NCI-H748 (cell line): ENCODE measurements at regions not wholly inside any gene's neighbourhood (a gene's known extent, or its start where the extent isn't known, plus 50 kb on each side); places are given as distances from the start of the nearest gene placed in this dataset.
A peak's percentile ranks its signal among the peaks of the same experiment; 100 is the strongest.
"Not testable (repeated sequence)": the region's sequence is repeated elsewhere in the genome, so short reads cannot be mapped to it uniquely, and the experiment has no call there.

ENCODE experiments used
- DNase-seq: peaks from one replicate; lab custom pipeline; 2025; ENCODE audit not compliant: unreplicated experiment; lab: John Stamatoyannopoulos, UW

DNA sequence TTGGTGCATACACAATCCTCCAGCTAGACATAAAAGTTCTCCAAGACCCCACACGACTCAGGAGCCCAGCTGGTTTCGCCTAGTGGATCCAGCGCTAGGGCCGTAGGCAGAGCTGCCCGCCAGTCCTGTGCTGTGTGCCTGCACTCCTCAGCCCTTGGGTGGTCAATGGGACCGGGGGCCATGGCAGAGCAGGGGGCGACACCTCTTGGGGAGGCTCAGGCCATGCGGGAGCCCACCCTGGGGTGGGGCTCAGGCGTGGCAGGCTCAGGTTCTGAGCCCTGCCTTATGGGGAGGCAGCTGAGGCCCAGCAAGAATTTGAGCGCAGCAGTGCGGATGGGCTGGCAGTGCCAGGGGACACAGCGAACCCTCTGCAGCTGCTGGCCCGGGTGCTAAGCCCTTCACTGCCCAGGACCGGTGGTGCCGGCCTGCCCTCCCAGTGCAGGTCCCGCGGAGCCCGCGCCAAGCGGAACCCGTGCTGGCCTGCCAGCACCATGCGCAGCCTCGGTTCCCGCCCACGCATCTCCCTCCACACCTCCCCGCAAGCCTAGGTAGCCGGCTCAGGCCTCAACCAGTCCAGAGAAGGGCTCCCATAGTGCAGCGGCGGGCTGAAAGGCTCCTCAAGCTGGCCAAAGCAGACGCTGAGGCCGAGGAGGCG lies 1566.6 kb upstream of the SLC39A10 start:
- no peak for DNase-seq

DNA sequence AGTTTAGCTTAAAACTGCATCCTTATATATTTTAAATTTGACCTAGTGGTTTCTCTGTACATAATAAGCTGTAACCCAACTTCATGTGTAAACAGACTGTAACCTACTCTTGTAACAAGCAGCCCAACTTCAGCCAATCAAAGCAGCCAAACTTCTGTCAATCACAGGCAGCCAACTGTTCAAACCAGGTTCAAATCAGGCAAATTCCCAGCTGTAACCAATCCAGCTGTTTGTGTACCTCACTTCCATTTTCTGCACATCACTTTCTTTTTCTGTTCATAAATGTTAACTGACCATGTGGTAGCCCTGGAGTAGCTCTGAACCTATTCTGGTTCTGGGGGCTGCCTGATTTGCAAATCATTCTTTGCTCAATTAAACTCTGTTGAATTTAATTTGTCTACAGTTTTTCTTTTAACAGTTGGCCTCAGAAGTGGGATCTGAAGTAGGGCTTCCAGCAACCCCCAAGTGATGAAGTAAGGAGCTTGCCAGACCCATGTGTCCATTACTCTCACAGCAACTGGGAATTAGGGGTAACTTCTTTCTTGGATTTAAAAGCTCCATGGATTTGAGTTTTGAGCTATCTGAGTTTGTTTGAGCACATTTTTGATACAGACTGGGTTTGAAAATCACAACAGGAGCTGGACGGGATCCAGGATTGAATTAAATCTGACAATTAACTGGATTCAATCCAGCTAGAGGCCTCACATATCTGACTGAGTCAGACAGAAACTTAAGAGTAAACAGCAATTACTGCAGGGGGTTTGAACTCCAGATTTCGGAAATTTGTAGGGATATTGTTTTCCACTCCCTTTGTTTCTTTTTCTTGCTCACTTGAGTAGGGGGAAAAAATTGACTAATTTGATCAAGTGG lies 1569.7 kb upstream of the SLC39A10 start:
- peak; percentile 80 for DNase-seq

DNA sequence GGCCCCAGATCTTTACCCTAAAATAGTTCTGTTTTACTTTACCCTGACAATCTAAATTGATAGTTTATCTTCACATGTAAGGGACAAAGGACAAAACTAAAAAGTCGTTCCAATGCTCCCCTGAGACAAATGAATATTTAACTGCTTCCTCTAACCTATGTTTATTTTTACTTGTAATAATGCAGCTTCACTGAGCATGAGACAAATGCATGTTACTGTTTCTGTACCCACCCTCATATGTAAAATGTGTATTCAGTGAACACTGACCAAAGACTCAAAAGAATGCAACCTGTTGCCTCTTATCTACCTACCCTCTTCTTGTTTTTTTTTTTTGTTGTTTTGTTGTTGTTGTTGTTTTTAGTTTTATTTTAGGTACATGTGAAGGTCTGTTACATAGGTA lies 1570.9 kb upstream of the SLC39A10 start:
- DNase-seq = no peak

DNA sequence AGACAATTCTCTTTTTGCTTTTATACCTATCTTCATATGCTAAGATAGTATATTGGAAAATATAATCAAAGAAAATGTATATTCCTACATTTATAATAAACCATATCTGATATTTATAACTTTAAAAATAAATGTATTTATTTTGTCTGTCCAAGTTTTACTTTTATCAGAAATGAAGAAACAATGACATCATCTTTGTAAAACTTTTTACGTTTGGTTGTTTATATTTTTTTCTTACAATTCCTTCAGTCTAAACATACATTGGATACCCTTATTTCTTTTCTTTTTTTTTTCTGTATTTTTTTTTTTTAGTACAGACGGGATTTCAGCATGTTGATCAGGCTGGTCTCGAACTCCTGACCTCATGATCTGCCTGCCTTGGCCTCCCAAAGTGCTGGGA lies 1577.0 kb upstream of the SLC39A10 start:
- no peak for DNase-seq

DNA sequence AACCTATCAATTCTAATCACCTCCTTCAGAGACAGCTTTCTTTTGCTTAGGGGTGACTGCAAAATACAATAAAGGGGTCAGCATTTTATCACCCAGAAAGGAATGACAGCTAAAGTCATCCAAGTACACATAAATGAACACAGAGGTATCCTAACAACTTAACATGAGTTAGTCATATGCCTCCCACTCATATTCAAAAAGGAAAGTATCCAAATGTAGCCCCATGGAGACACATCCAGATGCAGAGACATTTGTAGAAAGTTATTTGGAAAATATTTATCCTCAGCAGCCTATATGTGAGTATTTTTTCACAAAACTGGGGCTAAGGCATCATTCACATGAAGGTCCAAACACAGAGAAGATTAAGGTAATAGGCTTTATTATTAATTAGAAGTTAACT lies 1579.7 kb upstream of the SLC39A10 start:
- DNase-seq = no peak

DNA sequence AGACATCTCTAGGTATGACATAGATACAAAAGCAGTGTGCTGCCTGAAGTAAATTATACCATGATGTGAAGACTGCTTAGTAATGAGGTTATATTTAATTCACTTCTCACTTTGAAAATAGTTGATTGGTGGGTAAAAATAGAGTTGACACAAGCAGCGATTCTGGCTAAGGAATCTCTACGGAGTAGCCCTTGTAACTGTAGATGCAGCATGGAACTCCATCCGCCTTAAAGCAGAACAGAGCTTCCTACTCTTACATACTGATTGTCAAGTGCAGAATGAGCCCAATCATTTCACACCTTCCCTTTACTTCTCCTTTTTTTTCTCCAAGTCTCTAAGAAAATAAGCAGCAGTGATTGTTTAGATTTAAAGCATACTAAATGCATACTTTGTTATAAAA lies 1594.6 kb upstream of the SLC39A10 start:
- DNase-seq = no peak

DNA sequence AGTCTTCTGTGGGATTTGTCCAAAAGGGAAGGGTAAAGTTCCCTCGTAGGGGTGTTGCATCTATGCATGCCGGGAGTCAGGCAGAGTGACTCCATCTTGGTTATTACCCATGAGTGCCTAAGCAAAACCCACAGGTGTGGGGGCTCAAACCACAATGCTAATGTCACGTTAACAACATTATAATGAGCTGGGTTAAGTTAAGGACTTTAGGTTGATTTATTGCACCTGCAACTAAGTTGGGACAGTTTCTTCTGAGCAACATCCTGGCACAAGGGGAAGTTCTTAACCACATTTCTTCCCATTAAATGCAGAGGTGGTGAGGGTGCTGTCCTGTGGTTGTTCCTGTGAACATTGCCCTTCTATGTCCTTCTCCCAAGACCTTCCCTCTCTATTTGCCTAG lies 1596.8 kb upstream of the SLC39A10 start:
- no peak for DNase-seq

DNA sequence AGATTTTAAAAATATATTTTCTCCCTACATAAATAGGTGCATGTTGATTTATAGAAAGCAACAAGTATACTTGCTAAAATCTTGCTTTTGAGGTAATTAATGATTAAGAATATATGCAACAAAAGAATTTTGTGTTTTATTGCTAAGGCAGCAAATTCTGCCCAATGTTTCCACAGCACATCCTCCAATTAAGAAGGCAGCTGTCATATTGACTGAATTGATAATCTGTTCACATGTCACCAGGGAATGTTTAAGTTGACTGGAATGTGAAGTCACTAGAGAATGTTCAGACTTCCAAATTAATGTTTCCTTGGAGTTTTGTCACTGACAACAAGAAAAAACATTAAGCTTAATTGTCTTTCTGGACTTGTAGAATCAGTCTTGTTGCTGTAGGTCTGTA lies 1602.7 kb upstream of the SLC39A10 start:
- DNase-seq = no peak

DNA sequence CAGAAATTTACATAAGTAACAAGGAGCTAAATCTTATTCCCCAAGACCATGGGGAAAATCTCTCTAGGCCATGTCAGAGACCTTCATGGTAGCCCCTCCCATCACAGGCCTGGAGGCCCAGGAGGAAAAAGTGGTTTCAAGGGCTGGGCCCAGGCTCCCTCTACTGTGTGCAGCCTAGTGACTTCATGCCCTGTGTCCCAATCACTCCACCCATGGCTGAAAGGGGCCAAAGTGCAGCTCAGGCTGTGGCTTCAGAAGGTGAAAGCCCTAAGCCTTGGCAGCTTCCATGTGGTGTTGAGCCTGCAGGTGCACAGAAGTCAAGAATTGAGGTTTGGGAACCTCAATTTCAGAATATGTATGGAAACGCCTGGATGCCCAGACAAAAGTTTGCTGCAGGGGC lies 1612.7 kb upstream of the SLC39A10 start:
- DNase-seq = no peak

DNA sequence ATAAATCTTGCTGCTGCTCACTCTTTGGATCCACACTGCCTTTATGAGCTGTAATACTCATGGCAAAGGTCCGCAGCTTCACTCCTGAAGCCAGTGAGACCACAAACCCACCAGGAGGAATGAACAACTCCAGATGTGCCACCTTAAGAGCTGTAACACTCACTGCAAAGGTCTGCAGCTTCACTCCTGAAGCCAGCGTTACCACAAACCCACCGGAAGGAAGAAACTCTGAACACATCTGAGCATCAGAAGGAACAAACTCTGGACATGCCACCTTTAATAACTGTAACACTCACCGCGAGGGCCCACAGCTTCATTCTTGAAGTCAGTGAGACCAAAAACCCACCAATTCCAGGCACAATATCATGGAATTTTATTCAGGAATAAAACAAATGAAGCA lies 1635.9 kb upstream of the SLC39A10 start:
- not testable (repeated sequence) for DNase-seq

DNA sequence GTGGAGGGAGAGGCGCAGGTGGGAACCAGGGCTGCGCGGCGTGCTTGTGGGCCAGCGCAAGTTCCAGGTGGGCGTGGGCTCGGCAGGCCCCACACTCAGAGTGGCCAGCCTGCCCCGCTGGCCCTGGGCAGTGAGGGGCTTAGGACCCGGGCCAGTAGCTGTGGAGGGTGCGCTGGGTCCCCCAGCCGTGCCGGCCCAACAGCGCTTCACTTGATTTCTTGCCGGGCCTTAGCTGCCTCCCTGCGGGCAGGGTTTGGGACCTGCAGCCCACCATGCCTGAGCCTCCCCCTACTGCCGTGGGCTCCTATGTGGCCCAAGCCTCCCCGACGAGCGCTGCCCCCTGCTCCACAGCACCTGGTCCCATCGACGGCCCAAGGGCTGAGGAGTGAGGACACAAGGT lies 1636.9 kb upstream of the SLC39A10 start:
- DNase-seq = no peak

DNA sequence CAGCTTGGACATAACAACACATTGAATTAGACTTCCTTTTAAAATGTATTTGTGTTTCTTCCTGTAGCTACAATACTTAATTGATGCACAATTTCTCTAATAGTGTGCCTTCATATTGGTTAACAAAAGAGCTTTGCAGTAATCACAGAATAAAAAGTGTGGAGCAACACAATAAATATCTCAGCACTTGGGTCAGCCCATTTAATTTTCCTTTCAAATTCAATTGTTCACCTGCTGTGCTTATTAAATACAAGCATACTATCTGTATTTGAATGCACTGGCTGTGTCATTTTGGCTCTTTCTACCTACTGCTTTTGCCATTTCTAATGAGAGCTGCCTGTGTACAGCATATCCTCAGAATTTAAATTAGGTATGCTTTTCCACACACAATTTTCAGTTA lies 1641.3 kb upstream of the SLC39A10 start:
- DNase-seq = peak; percentile 99

DNA sequence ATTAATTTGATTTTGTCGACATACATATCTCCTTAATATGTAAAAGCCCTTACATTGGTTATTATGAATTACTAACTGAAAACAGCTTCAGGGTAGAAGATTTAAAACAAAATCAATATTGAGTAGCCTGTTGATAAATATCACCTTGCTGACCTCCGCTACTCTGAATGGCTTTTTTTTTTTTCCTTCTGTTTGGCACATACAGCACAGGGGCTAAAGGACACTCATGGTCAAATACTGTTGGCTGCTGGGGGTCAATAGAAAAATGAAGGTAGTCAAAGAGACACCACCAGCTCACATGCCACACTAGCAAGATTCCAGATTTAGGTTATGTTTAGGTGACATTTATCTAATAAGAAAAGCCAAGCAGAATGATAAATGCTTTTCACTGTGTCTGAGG lies 1642.4 kb upstream of the SLC39A10 start:
- DNase-seq = peak; percentile 51

DNA sequence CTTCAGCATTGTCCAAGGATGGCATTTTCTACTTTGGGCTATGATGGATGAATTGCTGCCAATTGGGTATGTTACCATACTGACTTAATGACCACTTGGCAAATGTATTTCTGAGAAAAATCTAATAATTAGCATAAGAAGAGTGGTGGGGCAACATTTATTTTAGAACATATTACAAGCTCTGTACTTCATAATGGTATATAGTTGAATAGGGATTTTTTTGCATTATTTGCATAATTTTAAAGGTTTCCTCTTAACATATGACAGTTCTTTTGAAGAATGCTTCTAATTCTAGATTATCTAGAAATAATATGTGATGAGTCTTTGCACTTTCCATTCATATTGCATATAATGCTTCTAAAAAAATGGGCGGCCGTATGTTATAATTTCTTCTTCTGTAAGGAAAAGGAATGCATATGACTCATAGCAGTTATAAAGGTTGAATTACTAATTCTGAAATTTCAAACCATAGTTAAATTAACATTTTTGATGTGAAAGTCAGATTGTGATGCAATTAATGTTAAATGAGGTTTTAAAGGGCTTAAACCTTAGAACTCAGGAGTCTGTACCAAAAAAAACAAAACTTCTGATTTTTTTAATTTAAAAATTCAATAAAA lies 1652.3 kb upstream of the SLC39A10 start:
- DNase-seq = no peak

DNA sequence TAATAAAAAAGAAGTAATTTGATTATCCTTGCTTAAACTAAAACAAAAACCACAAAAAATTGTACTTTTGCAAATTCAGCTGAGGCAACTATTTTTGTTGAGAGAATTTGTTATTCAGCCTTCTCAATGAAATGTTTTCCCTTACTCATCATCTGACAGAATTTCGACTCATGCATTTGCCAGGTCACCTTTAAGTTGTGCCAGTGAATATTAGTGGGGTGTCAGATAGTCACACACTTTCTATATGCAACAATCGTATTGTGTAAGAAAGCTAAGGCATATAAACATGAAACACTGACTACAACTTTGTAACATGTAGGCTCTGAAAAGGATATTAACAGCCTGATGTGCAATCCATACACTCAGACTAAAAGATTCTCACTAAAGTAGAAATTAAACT lies 1653.1 kb upstream of the SLC39A10 start:
- DNase-seq = no peak

DNA sequence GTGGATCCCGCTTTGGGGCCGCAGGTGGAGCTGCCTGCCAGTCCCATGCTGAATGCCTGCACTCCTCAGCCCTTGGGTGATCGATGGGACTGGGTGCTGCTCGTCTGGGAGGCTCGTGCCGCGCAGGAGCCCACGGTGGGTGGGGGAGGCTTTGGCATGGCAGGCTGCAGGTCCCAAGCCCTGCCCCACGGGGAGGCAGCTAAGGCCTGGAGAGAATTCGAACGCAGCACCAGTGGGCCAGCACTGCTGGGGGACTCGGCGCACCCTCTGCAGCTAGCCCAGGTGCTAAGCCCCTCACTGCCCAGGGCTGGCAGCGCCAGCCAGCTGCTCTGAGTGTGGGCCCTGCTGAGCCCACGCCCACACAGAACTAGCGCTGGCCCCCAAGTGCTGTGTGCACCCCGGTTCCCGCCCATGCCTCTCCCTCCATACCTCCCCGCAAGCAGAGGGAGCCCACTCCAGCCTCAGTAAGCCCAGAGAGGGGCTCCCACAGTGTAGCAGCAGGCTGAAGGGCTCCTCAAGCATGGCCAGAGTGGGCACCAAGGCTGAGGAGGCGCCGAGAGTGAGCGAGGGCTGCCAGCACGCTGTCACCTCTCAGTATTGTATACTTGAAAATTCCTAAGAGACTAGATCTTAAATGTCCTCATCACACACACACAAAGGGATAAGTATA lies 1654.2 kb upstream of the SLC39A10 start:
- DNase-seq = no peak

DNA sequence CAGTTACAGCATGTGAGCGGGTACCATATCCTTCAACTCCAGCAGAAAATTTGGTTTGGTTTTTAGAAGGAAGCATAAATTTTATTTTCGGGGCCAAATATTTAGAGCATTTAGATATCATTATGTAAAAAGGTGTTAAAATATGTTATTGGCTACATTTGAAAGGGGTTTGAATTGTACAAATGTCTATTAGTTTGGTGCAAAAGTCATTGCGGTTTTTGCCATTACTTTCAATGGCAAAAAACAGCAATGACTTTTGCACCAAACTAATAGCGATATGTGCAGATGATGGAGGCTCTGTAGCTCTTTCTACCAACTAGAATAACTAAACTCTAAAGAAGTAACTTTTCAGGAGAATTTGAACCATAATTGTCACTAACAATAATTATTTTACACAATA lies 1666.2 kb upstream of the SLC39A10 start:
- DNase-seq = no peak

DNA sequence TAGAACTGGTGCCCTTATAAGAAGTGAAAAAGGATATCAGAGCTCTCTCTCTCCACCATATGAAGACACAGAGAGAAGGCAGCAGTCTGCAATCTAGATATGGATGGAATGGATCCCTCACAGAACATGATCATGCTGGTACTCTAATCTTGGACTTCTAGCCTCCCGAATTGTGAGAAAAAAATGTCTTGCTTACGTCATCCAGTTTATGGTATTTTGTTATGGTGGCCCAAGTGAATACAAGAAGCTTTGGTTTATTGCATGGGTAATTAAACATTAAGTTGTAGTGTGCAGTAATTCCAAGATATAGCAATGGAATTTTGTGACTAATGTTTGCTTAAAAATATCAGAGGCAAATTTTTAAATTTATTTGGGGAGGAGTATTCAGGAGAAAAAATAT lies 1667.4 kb upstream of the SLC39A10 start:
- DNase-seq = no peak

DNA sequence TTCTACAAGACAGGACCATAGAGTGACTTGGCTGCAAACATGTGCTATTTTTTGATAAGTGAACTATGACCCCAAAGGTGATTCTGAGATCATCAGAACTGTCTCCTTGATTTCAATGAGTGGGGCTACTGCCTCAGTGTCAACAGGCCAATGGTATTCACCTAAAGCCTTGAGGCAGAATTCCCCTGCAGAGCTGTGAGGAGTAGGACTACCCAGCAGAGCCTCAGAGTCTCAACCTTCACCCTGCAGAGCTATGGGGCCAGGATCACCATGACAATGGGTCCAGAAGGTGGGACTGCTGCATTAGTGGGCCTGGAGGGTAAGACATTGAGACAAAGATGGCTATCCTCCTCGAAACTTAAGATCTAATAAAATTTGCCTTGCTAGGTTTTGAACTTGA lies 1668.2 kb upstream of the SLC39A10 start:
- no peak for DNase-seq

DNA sequence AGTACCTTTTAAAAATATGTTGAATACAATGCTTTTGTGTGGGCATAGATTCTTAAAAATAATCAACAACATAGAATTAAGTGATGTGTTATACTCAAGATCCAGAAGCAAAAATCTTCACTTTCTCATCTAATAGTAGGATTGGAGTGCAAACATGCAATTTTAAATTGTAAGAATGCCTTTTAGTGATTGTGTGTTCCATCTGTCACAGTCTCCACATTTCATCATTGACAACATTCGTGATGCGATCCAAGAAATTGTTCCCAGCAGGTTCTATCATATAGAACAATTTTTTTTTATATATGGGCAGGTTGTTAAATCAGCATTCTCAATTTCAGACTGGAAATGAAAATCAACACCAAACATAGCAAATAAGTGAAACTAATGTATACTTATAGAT lies 1671.8 kb upstream of the SLC39A10 start:
- no peak for DNase-seq

DNA sequence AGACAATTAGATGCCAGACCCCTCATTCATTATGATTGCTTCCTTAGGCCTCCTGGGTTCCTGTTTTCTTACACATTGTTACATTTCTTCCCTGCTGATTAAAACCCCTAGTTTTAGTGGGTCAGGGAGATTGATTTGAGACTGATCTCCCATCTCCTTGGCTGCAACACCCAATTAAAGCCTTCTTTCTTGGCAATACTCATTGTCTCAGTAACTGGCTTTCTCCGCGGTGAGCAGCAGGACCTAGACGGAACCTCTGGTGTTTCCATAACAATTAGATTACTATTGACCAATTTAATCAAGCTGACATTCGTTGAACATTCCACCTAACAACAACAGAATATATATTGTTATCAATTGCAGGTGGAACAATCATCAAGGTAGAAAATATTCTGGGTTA lies 1676.4 kb upstream of the SLC39A10 start:
- DNase-seq = no peak

DNA sequence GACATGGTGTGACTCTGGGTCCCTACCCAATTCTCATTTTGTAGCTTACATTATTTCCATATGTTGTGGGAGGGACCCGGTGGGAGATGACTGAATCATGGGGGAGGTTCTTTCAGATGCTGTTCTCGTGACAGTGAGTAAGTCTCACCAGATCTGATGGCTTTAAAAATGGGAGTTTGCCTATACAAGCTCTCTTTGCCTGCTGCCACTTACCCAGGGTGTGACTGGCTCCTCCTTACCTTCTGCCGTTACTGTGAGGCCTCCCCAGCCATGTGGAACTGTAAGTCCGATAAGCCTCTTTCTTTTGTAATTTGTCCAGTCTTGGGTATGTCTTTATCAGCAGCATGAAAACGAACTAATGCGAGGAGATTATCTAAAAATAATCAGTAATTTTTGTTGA lies 1683.2 kb upstream of the SLC39A10 start:
- no peak for DNase-seq
